COLO668 (cell line): ENCODE measurements at regions not wholly inside any gene's neighbourhood (a gene's known extent, or its start where the extent isn't known, plus 50 kb on each side); places are given as distances from the start of the nearest gene placed in this dataset.

Experiments used
- DNase-seq: peaks from one replicate; lab custom pipeline; 2025; ENCODE audit not compliant: unreplicated experiment; lab: John Stamatoyannopoulos, UW

DNA sequence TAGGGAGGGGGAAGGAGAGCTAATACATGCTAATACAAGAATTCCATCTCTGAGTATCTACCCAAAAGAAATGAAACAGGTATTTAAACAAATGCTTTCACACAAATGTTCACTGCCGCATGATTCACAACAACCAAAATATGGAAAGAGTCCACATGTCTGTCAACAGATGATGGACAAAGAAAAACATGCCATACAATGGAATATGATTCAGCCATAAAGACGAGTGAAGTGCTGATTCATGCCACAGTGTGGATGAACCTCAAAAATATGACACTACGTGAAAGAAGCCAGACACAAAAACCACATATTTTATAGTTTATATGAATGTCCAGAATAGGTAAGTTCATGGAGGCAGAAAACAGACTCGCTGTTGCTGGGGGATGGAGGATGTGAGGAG, 321.4 kb downstream of the FOXL1 start:
- DNase-seq, result no peak

DNA sequence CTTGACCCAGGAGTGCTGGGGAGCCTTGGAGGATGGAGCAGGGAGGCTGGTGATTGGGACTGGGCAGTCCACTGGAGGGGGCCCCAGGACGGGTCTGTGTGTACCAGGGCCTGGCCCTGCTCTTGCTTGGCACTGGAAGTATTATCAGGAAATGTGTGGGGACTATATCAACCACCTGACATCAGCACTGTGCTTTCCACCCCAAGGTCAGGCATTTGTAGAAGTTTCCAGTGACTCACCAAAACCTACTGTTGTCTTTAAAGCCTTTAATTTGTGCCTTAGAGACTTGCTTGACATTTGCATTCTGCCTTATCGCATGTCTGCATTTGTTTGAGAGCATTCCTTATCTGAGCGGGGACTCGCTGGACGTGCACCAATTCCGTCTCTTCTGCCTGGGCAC, 323.1 kb downstream of the FOXL1 start:
- DNase-seq, result no peak

DNA sequence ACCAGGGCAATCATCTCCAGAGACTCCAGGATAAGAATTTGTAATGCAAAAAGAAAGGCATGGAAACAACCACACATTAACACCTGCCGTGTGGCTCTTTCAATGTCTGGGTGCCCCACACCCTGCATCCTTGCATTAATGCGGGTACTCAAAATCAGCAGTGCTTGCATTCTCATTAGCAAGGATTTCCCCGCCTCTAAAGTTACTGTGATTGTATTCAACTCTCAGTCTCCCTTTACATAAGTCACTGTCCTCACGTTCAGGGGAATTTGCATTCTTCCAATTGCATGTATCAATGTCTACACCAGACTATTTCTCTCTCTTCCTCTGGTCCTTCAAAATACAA, 324.3 kb downstream of the FOXL1 start:
- DNase-seq, result no peak

- DNase-seq, result no peak
Measured at GRCh38 chr16:86903068-86903467, 324.7 kb downstream of the FOXL1 start.

DNA sequence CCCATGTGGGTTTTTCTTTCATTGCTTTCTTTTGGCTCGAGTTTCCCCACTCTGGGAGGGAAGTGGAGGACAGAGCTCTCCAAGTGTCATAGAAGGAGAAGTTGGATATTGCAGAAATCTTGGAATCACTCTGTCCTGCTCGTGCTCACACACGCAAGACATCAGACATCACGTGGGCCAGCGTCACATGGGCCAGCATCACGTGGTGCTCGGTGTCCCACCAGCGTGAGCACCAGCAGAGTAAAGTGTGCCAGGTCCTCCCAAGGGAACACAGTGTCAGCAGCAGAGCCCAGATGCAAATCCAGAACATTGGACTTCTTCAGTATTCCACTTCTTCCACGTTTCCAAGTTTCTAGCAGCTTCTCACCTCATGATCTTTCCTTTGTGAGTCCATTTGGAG, 327.0 kb downstream of the FOXL1 start:
- DNase-seq, result no peak

- DNase-seq, result no peak
Measured at GRCh38 chr16:86906623-86907022, 328.3 kb downstream of the FOXL1 start.

GRCh38 chr16:86909359-86910160, 331.2 kb downstream of the FOXL1 start:
- DNase-seq, result no peak

GRCh38 chr16:86910161-86910769, 331.9 kb downstream of the FOXL1 start:
- no peak for DNase-seq

- DNase-seq, result no peak
Measured at GRCh38 chr16:86911437-86911958, 333.1 kb downstream of the FOXL1 start.

DNA sequence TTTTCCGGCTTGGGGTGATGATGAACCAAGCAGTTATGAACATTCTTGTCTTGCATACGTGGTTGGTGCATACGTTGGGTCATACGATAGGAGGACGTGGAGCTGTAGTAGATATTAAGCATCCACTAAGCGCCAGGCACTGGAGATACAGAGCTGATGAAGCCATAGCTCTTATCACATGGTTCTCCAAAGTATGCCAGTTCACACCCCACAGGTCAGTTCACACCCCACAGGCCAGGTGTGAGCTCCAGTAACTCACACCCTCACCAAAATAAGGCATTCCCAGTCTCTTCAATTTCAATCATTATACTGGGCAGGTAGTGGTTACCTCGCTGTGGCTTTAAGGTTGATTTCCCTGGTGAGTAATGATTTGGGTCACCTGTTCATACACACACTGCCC, 335.5 kb downstream of the FOXL1 start:
- no peak for DNase-seq

DNA sequence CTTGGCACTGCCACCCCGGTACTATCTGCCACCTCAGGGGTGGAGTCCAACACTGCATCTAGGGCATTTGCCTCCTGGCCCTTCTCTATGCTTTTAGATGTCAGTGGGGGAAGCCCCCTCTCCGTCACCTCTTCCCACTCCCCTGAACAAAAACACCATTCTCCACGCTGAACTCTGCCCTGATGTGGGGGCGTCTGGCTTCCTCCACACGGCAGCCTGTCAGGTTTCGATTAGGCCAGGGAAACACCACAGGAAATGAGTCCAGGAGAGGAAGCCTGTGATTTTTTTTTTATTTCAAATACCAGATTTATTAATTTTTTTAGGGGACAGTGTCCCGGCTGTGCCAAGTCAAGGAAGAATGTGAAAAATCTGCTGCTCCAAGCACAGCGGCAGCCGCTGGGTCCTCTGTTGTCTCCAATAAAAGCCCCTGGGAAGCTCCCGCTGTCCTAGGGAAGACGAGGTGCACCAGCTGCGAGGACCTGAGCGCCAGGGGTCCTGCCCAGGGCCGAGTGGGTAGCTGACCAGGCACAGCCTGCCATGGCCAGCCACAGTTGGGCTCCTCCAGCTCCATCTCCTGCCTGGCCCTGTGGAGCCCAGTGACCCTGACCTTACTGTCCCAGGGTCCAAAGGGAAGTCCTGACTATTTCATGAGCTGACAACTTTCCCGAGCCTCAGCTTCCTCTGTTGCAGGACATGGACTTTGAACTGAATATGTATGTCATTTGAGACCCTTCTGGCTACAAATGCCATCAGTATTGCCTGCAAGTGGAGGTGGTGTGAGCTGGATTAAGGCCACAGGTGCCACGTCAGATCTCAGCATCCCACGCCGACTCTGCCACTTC, 336.7 kb downstream of the FOXL1 start:
- no peak for DNase-seq

GRCh38 chr16:86917471-86918365, 339.4 kb downstream of the FOXL1 start:
- no peak for DNase-seq

- DNase-seq, result no peak
Measured at GRCh38 chr16:86918637-86919036, 340.3 kb downstream of the FOXL1 start.

DNA sequence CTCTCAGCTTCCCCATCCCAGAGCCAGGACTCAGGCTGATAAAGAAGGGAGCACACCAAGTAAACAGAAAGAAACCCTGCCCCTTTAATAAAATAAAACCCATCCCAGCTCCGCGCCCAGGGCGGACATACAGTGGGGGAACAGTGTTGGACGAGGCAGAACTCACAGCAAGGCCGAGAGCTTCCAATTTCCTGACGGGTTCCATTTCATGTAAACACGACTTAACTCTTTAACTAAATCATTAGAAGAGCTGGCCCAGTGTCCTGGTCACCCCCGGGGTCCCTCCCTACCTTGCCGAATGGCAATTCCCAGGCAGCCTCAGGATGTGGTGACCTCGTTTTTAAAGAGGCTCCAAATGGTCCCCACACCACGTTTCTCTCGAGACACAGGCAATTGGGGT, 340.7 kb downstream of the FOXL1 start:
- DNase-seq, result no peak

DNA sequence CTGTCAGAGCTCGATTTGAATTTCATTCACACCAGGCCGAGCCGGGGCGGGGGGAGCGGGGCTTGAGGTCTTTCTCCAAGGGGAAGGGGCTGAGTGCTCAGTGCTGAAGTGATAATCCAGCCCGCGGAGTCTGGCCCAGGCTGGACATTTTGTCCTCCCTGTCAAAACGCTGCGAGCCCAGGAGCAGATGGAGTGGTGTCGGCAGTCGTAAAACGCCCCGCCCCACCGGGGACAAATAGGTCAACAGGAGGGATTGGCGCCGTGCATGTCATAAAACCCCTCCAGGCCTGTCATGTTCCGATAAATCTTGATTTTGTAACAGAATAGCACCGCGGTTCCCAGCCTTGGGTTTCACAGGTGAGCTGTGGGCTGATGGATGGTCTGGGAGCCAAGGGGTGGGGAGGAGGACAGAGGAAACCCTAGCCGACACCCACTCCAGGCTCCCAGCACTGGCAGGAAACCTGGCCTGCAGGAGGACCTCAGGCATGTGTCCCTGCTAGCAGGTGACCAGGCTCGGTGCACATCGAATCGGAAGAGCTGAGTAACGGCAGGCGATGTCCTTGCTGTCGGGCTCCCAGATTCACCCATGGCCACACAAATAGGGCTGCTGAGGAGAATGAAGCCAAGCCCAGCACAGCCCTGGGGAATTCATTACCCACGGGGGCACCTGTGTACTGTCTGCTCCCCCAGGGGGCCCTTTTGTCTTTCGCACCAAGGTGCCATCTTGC, 341.4 kb downstream of the FOXL1 start:
- no peak for DNase-seq

GRCh38 chr16:86921289-86921688, 342.9 kb downstream of the FOXL1 start:
- no peak for DNase-seq

- DNase-seq, result no peak
Measured at GRCh38 chr16:86922311-86922710, 344.0 kb downstream of the FOXL1 start.

DNA sequence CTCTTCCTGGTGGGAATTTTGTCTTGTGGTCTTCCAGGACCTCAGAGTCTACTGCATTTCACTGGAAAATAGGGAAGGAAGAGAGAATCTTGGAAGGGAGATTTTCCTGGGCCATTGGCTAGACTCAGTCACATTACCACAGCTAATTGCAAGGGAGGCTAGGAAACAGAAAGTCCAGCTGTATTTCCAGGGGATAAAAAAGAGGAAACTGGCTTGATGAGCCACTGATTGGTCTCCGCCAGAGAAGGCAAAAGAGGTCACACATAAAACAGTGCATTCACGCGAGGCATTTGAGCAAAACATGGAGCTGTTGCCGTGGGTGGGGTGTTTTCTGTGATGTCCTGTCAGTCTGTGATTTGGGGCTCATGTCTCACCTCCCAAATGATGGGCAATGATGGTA, 345.3 kb downstream of the FOXL1 start:
- no peak for DNase-seq

- DNase-seq, result no peak
Measured at GRCh38 chr16:86924537-86924936, 346.2 kb downstream of the FOXL1 start.
